Neural cell (in vitro differentiated cells): ENCODE measurements at regions not wholly inside any gene's neighbourhood (a gene's known extent, or its start where the extent isn't known, plus 50 kb on each side); places are given as distances from the start of the nearest gene placed in this dataset.

Experiments used
- H2AFZ ChIP-seq: fragments of 200-600, 300-800 bp; sonication (generic), shearing (Covaris generic); 2 replicates; pipeline ENCODE4 v1.6.0; 2014; ENCODE audit warnings: low read depth, mild to moderate bottlenecking, antibody characterized with exemption, low read length, moderate library complexity
- H3F3A ChIP-seq: fragments of 200-600 bp; shearing (Covaris generic); 2 replicates; pipeline ENCODE4 v1.6.1; 2016; ENCODE audit warnings: mild to moderate bottlenecking, moderate library complexity, mixed read lengths, antibody characterized with exemption, low read length; ENCODE audit not compliant: insufficient read depth, poor library complexity, severe bottlenecking
- H3K27ac ChIP-seq: fragments of 200-600, 300-800 bp; sonication (generic), shearing (Covaris generic); 2 replicates; pipeline ENCODE4 v1.5.1; 2014; ENCODE audit warnings: mild to moderate bottlenecking, low read length, moderate library complexity
- H3K27me3 ChIP-seq: fragments of 300-800, 200-600 bp; sonication (generic), shearing (Covaris generic); 2 replicates; pipeline ENCODE4 v1.6.0; 2014; ENCODE audit warnings: mild to moderate bottlenecking, low read depth, low read length, moderate library complexity; ENCODE audit not compliant: insufficient read depth
- H3K36me3 ChIP-seq: fragments of 300-800, 200-600 bp; sonication (generic), shearing (Covaris generic); 2 replicates; pipeline ENCODE4 v1.5.1; 2014; ENCODE audit warnings: mild to moderate bottlenecking, antibody characterized with exemption, low read length, moderate library complexity; ENCODE audit not compliant: insufficient read depth
- H3K4me2 ChIP-seq: fragments of 300-800, 200-600 bp; sonication (generic), shearing (Covaris generic); 2 replicates; pipeline ENCODE4 v1.6.0; 2014; ENCODE audit warnings: mild to moderate bottlenecking, low read length
- H3K4me3 ChIP-seq: fragments of 300-800, 200-600 bp; sonication (generic), shearing (Covaris generic); 2 replicates; pipeline ENCODE4 v1.5.1; 2014; ENCODE audit warnings: mild to moderate bottlenecking, low read length, moderate library complexity
- H3K79me2 ChIP-seq: fragments of 200-600 bp; shearing (Covaris generic); replicated peaks from 2 replicates; pipeline ENCODE4 v1.6.0; 2014; ENCODE audit warnings: mild to moderate bottlenecking, low read length, moderate library complexity; ENCODE audit not compliant: insufficient read depth
- H3K9ac ChIP-seq: fragments of 300-800, 200-600 bp; sonication (generic), shearing (Covaris generic); 2 replicates; pipeline ENCODE4 v1.6.1; 2016; ENCODE audit warnings: mild to moderate bottlenecking, low read length, mixed read lengths
- H3K9me2 ChIP-seq: fragments of 200-600 bp; shearing (Covaris generic); 2 replicates; pipeline ENCODE4 v1.6.1; 2016; ENCODE audit warnings: mild to moderate bottlenecking, low read length, mixed read lengths; ENCODE audit not compliant: insufficient read depth
- H3K9me3 ChIP-seq: fragments of 200-600, 300-800 bp; sonication (generic), shearing (Covaris generic); 2 replicates; pipeline ENCODE4 v1.6.1; 2016; ENCODE audit warnings: mild to moderate bottlenecking, mixed run types, low read length, moderate library complexity, mixed read lengths
- H4K20me1 ChIP-seq: fragments of 200-600 bp; shearing (Covaris generic); 2 replicates; pipeline ENCODE4 v1.6.1; 2016; ENCODE audit warnings: mild to moderate bottlenecking, mixed run types; ENCODE audit not compliant: insufficient read depth
- EP300 ChIP-seq: fragments of 450-650 bp; conservative IDR thresholded peaks from 2 replicates; pipeline ENCODE4 v1.6.1; 2014; ENCODE audit warnings: antibody characterized with exemption, mild to moderate bottlenecking, moderate library complexity; ENCODE audit not compliant: poor library complexity, severe bottlenecking
- EZH2 ChIP-seq: fragments of 200-600, 300-800 bp; shearing (Covaris generic), sonication (generic); IDR thresholded peaks from 2 replicates; pipeline ENCODE4 v1.6.1; 2014; ENCODE audit warnings: antibody characterized with exemption, low read length, borderline replicate concordance, mild to moderate bottlenecking; ENCODE audit not compliant: insufficient read depth, poor library complexity, severe bottlenecking
- MXI1 ChIP-seq: fragments of 450-650 bp; conservative IDR thresholded peaks from 2 replicates; pipeline ENCODE4 v1.6.1; 2014; ENCODE audit warnings: antibody characterized with exemption, mild to moderate bottlenecking; ENCODE audit not compliant: poor library complexity, severe bottlenecking
- POLR2AphosphoS5 ChIP-seq: IDR thresholded peaks from 2 replicates; pipeline ENCODE4 v1.6.1; 2012
- RAD21 ChIP-seq: fragments of 450-650 bp; conservative IDR thresholded peaks from 2 replicates; pipeline ENCODE4 v1.6.1; 2014; ENCODE audit warnings: antibody characterized with exemption, mild to moderate bottlenecking, moderate library complexity
- SMC3 ChIP-seq: fragments of 450-650 bp; conservative IDR thresholded peaks from 2 replicates; pipeline ENCODE4 v1.6.1; 2014; ENCODE audit warnings: antibody characterized with exemption, mild to moderate bottlenecking, moderate library complexity; ENCODE audit not compliant: poor library complexity
- TAF1 ChIP-seq: IDR thresholded peaks from 2 replicates; pipeline ENCODE4 v1.6.1; 2012; ENCODE audit warnings: low read depth
- TF ChIP-seq, protein P1 (sequence below): IDR thresholded peaks from 2 replicates; pipeline ENCODE4 v1.6.1; 2012; ENCODE audit warnings: borderline replicate concordance
- TF ChIP-seq, protein P2 (sequence below): fragments of 450-650 bp; IDR thresholded peaks from 2 replicates; pipeline ENCODE4 v1.5.1; 2014; ENCODE audit warnings: antibody characterized with exemption, mild to moderate bottlenecking, moderate library complexity; ENCODE audit not compliant: poor library complexity, severe bottlenecking

DNA sequence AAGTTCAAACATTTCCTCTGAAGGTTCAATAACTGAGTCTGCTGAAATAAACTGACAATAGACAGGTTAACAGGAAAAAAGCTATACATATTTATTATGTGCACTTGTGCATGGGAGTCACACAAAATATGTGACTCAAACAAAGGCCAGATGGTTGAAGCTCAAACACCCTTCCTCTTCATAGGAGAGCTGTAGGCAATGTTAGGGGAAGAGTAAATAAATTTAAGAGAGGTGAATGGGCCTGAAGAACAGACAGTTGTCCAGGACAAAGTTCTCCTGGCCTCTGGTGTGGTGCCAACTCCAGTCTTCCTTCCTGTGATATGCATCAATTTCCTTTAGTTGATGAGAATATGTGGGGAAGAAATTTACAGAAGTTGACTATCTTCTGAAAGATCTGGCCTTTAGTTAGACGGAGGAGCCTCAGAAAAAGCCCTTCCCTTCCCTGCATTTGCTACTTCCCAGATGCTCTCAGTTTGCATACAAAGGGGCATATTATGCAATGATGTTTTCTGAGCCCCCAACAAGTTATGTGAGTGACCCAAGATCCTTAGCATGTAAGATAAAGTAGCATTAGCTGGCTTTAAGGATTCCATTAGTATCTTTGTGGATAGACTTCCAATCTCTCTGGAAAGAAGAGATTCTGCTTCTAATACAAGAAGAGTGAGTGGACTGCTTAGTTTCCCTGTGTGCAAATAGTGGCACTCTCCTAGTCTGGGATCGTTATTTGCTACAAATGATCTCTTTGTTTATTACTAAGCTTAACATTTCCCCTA, 96.4 kb upstream of the IGSF10 start:
- Histone ChIP-seq H3K9me2 (no peaks in the 10 kb centered on the region), H3K9me3 (no peaks in the 10 kb centered on the region), H4K20me1 (no peaks in the 10 kb centered on the region), H3K27ac (no peak overlapping the region), H3K9ac (no peak overlapping the region), H3K36me3 (no peaks in the 10 kb centered on the region), H3K4me2 (no peak overlapping the region), H3K4me3 (no peak overlapping the region), H3F3A (no peaks in the 10 kb centered on the region), H3K27me3 (no peaks in the 10 kb centered on the region), H3K79me2 (no peaks in the 10 kb centered on the region), H2AFZ (no peak overlapping the region)
- TF ChIP-seq RAD21 (no peak), SMC3 (no peak), EZH2 (no peak), POLR2AphosphoS5 (no peak), TAF1 (no peak), EP300 (no peak), MXI1 (no peak)
- TF ChIP-seq, protein P1, sequence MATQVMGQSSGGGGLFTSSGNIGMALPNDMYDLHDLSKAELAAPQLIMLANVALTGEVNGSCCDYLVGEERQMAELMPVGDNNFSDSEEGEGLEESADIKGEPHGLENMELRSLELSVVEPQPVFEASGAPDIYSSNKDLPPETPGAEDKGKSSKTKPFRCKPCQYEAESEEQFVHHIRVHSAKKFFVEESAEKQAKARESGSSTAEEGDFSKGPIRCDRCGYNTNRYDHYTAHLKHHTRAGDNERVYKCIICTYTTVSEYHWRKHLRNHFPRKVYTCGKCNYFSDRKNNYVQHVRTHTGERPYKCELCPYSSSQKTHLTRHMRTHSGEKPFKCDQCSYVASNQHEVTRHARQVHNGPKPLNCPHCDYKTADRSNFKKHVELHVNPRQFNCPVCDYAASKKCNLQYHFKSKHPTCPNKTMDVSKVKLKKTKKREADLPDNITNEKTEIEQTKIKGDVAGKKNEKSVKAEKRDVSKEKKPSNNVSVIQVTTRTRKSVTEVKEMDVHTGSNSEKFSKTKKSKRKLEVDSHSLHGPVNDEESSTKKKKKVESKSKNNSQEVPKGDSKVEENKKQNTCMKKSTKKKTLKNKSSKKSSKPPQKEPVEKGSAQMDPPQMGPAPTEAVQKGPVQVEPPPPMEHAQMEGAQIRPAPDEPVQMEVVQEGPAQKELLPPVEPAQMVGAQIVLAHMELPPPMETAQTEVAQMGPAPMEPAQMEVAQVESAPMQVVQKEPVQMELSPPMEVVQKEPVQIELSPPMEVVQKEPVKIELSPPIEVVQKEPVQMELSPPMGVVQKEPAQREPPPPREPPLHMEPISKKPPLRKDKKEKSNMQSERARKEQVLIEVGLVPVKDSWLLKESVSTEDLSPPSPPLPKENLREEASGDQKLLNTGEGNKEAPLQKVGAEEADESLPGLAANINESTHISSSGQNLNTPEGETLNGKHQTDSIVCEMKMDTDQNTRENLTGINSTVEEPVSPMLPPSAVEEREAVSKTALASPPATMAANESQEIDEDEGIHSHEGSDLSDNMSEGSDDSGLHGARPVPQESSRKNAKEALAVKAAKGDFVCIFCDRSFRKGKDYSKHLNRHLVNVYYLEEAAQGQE, result no peak
- TF ChIP-seq, protein P2, sequence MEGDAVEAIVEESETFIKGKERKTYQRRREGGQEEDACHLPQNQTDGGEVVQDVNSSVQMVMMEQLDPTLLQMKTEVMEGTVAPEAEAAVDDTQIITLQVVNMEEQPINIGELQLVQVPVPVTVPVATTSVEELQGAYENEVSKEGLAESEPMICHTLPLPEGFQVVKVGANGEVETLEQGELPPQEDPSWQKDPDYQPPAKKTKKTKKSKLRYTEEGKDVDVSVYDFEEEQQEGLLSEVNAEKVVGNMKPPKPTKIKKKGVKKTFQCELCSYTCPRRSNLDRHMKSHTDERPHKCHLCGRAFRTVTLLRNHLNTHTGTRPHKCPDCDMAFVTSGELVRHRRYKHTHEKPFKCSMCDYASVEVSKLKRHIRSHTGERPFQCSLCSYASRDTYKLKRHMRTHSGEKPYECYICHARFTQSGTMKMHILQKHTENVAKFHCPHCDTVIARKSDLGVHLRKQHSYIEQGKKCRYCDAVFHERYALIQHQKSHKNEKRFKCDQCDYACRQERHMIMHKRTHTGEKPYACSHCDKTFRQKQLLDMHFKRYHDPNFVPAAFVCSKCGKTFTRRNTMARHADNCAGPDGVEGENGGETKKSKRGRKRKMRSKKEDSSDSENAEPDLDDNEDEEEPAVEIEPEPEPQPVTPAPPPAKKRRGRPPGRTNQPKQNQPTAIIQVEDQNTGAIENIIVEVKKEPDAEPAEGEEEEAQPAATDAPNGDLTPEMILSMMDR, result no peak

DNA sequence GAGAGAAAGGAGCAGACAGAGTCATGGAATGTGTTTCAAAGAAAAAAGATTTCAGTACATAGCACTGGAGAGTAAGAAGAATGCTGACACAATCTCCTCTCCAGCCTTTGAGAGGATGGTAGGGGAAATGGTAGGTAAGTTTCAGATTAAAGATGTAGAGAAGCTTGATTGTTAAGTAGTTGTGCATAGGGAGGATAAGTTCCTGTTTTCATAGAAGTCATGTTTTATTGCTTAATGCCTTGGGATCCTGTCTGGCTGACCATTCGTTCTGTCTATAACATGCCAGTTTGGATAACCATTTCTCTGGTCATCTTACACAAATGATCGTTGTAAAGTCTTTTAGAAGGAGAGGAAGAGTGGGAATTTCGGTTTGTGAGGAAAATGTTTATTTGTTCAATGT, 95.7 kb upstream of the IGSF10 start:
- no peaks in the 10 kb centered on the region for H3K79me2 ChIP-seq
- no peaks in the 10 kb centered on the region for H3K27me3 ChIP-seq
- no peaks in the 10 kb centered on the region for H3K36me3 ChIP-seq
- H3K9me3 ChIP-seq, result no peaks in the 10 kb centered on the region
- no peak overlapping the region for H3K27ac ChIP-seq
- no peak overlapping the region for H3K4me2 ChIP-seq
- no peak overlapping the region for H3K9ac ChIP-seq
- no peaks in the 10 kb centered on the region for H3K9me2 ChIP-seq
- H4K20me1 ChIP-seq, result no peaks in the 10 kb centered on the region
- no peak overlapping the region for H2AFZ ChIP-seq
- H3F3A ChIP-seq, result no peaks in the 10 kb centered on the region
- no peak overlapping the region for H3K4me3 ChIP-seq
- TF ChIP-seq MXI1 (no peak), EZH2 (no peak), RAD21 (no peak), EP300 (no peak), POLR2AphosphoS5 (no peak), SMC3 (no peak), TAF1 (no peak)
- TF ChIP-seq, protein P1, result no peak
- TF ChIP-seq, protein P2, result no peak
